HG03175 (cell line): ENCODE measurements at regions not wholly inside any gene's neighbourhood (a gene's known extent, or its start where the extent isn't known, plus 50 kb on each side); places are given as distances from the start of the nearest gene placed in this dataset.
"Not testable (repeated sequence)": the region's sequence is repeated elsewhere in the genome, so short reads cannot be mapped to it uniquely, and the experiment has no call there.

Experiments used
- ATAC-seq: cut with Tn5 transposase; IDR thresholded peaks from one replicate; pipeline ENCODE4 v1.9.1; 2021; ENCODE audit warnings: mild to moderate bottlenecking, moderate library complexity; ENCODE audit not compliant: unreplicated experiment

- ATAC-seq = no peak
Observed at GRCh38 chr5:130845049-130845765, 319.8 kb downstream of the HINT1 start.

DNA sequence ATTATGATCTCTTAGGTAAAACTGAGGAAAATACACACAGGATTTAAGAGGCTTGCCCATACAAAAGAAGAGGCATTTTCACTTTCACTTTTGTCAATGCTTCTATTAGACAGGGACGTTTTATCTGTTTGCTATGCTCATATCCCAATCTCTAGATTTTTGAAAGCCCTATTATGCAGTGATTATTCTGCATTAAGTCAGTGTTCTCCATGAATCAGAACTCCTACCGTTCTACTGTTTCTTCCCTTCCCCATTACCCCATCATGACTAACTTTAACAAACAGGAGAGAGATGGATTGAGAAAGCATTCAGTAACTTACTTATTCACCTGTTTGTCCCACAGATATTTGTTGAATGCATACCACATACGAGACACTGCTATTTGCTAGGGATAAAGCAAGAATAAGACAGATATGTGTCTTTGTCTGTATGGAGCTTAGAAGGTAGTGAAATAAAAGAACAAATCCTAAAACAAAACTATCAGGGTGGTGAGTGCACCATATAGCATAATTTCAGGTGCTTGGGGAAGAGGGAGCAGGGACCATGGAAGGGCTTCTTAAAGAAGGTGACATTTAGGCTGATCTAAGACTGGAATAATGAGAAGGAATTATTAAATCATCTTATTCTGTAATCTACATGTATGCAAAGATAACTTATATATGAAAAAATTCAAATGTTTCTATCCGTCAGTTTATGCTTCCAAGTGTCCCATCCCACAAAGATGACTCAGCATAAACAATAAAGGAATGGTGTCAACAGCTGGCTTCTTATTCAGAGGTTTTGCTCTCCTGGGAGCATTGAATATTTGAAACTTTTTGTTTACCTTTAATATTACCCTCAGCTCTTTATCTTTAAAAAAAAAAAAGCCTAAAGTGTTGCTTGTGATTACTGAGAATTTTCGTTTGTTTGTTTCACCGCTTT, 328.1 kb downstream of the HINT1 start:
- ATAC-seq = peak; percentile 74

DNA sequence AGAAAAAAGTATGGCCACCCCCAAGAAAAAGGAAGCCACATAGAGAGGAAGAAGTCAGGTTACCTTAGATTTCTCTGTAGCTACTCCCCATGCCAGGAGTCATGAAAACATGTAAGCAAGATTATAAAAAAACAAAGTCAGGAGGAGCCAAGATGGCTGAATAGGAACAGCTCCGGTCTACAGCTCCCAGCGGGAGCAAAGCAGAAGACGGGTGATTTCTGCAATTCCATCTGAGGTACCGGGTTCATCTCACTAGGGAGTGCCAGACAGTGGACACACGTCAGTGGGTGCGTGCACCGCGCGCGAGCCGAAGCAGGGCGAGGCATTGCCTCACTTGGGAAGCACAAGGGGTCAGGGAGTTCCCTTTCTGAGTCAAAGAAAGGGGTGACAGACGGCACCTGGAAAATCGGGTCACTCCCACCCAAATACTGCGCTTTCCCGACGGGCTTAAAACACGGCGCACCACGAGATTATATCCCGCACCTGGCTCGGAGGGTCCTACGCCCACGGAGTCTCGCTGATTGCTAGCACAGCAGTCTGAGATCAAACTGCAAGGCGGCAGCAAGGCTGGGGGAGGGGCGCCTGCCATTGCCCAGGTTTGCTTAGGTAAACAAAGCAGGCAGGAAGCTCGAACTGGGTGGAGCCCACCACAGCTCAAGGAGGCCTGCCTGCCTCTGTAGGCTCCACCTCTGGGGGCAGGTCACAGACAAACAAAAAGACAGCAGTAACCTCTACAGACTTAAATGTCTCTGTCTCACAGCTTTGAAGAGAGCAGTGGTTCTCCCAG, 347.3 kb downstream of the HINT1 start:
- not testable (repeated sequence) for ATAC-seq

GRCh38 chr5:130815246-130815645, 349.8 kb downstream of the HINT1 start:
- ATAC-seq = no peak

DNA sequence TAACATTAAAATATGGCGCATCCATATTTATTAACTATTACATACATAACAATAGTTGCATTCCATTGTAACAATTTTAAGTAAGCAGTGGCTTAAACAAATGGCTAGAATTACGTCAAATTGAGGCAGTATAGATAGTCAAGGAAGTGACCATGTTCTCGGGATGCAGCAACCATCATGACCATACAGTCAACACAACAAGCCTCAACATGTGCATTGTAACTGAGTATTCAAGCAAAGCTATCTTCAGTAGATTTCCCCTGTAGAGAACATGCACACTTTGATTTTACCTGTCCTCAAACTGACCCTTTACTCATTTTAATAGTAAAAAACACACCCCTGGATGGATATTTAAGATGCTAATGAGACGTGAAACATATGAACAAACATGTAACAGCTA, 356.4 kb downstream of the HINT1 start:
- ATAC-seq = no peak

GRCh38 chr5:130805648-130806047, 359.4 kb downstream of the HINT1 start:
- no peak for ATAC-seq

DNA sequence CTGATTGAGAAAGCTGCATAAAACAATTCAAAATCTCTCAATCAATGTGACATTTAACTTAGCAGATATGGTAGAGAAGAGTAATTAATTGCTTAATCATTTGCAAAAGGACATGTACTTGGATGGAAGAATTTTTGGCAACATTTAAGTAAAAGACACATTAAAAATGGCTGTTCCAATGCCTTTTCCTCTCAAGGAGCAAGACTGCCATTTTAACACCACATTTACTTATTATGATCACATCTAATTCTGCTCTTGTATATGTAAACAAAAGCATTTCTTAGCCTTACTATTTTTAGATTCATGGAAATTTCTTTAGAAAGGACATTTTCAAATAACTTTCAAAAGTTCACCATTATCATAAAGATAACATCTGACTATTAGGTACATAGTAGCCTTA, 360.0 kb downstream of the HINT1 start:
- ATAC-seq = no peak

GRCh38 chr5:130801963-130802362, 363.1 kb downstream of the HINT1 start:
- ATAC-seq = no peak

- no peak for ATAC-seq
Observed at GRCh38 chr5:130799015-130799414, 366.0 kb downstream of the HINT1 start.

- ATAC-seq = no peak
Observed at GRCh38 chr5:130797303-130797702, 367.8 kb downstream of the HINT1 start.

- ATAC-seq = no peak
Observed at GRCh38 chr5:130796902-130797301, 368.2 kb downstream of the HINT1 start.

GRCh38 chr5:130796032-130796431, 369.0 kb downstream of the HINT1 start:
- no peak for ATAC-seq

- ATAC-seq = no peak
Observed at GRCh38 chr5:130795037-130795436, 370.0 kb downstream of the HINT1 start.

DNA sequence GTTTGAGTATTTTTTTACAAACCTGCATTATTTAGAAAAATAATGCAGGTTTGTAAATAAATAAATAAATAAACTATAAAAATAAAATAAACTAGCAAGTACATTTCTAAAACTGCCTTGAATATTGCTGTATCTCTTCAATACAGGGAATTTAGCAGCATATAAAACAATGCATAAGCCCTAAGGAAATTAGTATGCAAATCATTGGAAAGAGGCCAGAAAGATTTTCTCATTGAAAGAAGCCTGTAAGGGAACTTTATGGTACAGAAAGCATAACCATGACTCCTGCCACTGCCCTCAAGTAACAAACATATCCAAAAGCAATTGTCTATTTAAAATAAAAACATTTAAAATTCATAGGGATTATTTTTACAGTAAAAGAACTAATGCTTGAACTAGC, 387.3 kb downstream of the HINT1 start:
- no peak for ATAC-seq

- ATAC-seq = no peak
Observed at GRCh38 chr5:130773813-130774212, 391.2 kb downstream of the HINT1 start.

DNA sequence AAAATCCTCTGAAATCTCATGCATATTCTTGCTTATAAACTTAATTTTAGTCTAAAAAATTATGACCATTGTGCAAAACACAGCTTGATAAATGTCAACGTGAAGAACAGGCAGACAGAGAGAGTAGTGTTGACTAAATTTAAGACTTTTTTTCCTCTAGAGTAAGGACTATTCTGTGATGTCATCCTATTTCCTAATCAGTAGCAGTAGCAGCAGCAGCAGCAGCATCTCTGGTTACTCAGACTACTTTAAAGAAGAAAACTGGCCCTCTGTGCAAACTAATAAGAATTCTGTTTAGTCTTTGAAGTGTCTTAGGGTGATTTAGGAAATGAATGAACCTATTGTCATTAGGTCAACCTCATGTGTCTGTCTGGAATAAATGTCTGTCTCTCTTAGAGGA, 403.0 kb downstream of the HINT1 start:
- ATAC-seq = no peak

- no peak for ATAC-seq
Observed at GRCh38 chr5:130759061-130759460, 406.0 kb downstream of the HINT1 start.

- no peak for ATAC-seq
Observed at GRCh38 chr5:130747556-130747955, 417.5 kb downstream of the HINT1 start.

DNA sequence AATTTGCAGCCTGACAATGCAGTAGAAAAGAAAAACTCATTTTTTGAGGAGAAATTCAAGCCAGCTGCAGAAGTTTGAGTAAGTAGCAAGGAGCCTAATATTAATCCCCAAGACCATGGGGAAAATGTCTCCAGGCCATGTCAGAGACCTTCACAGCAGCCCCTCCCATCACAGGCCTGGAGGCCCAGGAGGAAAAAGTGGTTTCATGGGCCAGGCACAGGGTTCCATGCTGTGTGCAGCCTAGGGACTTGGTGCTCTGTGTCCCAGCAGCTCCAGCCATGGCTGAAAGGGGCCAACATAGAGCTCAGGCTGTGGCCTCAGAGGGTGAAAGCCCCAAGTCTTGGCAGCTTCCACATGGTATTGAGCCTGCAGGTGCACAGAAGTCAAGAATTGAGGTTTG, 418.4 kb downstream of the HINT1 start:
- ATAC-seq = not testable (repeated sequence)

DNA sequence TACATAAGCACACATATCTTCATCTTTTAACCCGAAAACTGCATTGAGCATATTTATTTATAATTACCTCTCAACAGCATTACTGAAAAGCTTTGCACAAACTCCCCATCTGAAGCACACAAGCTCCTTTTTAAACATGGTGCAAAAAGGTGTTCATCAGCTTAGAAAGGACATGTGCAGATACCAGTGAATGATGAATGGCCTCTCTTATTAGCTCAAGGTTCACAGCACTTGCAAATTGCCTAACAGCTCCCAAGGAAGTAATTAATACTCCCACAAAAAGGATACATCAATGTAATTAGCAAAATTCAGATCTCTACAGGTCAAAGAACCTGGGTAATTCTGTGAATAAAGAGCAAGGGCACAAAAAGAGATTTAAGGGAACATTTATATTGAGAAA, 422.0 kb downstream of the HINT1 start:
- no peak for ATAC-seq

GRCh38 chr5:130740047-130740569, 424.9 kb downstream of the HINT1 start:
- no peak for ATAC-seq
